GM23338 (cell line): ENCODE measurements at regions not wholly inside any gene's neighbourhood (a gene's known extent, or its start where the extent isn't known, plus 50 kb on each side); places are given as distances from the start of the nearest gene placed in this dataset.

ENCODE experiments used
- ATAC-seq: fragments of 200-7000 bp; cut with Tn5 transposase; 3 replicates; pipeline ENCODE4 v1.9.1; 2020
- DNase-seq: peaks from one replicate; pipeline ENCODE4 v3.0.0-alpha.2; 2015; ENCODE audit warnings: low spot score
- H2AFZ ChIP-seq: fragments of 200-600 bp; sonication (generic); 2 replicates; pipeline ENCODE4 v1.8.0; 2016; ENCODE audit warnings: antibody characterized with exemption, mild to moderate bottlenecking, moderate library complexity
- H3F3A ChIP-seq: fragments of 200-600 bp; sonication (generic); replicated peaks from 2 replicates; pipeline ENCODE4 v1.8.0; 2017; ENCODE audit warnings: antibody characterized with exemption, mixed run types, low read depth
- H3K27ac ChIP-seq: fragments of 200-600 bp; sonication (generic); 2 replicates; pipeline ENCODE4 v1.6.1; 2016; ENCODE audit warnings: low read depth
- H3K27me3 ChIP-seq: fragments of 200-600 bp; sonication (generic); 2 replicates; pipeline ENCODE4 v1.8.0; 2016; ENCODE audit warnings: mild to moderate bottlenecking, mixed run types, moderate library complexity; ENCODE audit not compliant: insufficient read depth
- H3K36me3 ChIP-seq: fragments of 200-600 bp; sonication (generic); 2 replicates; pipeline ENCODE4 v1.8.0; 2016; ENCODE audit warnings: mild to moderate bottlenecking; ENCODE audit not compliant: insufficient read depth
- H3K4me1 ChIP-seq: fragments of 200-600 bp; sonication (generic); 2 replicates; pipeline ENCODE4 v1.8.0; 2016; ENCODE audit warnings: mild to moderate bottlenecking, moderate library complexity; ENCODE audit not compliant: insufficient read depth
- H3K4me2 ChIP-seq: fragments of 200-600 bp; sonication (generic); 2 replicates; pipeline ENCODE4 v1.7.1; 2017; ENCODE audit warnings: mixed run types
- H3K4me3 ChIP-seq: fragments of 200-600 bp; sonication (generic); 2 replicates; pipeline ENCODE4 v1.6.1; 2016; ENCODE audit warnings: mixed run types
- H3K79me2 ChIP-seq: fragments of 200-600 bp; sonication (generic); replicated peaks from 2 replicates; pipeline ENCODE4 v1.8.0; 2017; ENCODE audit warnings: mild to moderate bottlenecking; ENCODE audit not compliant: insufficient read depth
- H3K9me2 ChIP-seq: fragments of 200-600 bp; sonication (generic); 2 replicates; pipeline ENCODE4 v1.8.0; 2017; ENCODE audit not compliant: insufficient read depth
- H4K20me1 ChIP-seq: fragments of 200-600 bp; sonication (generic); replicated peaks from 2 replicates; pipeline ENCODE4 v1.8.0; 2017; ENCODE audit warnings: mild to moderate bottlenecking; ENCODE audit not compliant: insufficient read depth
- H3K27ac Mint-ChIP-seq: 2 replicates; pipeline ENCODE4 v1.8.0; 2020; ENCODE audit warnings: inconsistent platforms, mild to moderate bottlenecking, moderate library complexity, mixed read lengths
- H3K27me3 Mint-ChIP-seq: 3 replicates; pipeline ENCODE4 v1.8.0; 2022; ENCODE audit warnings: low read depth, mild to moderate bottlenecking, moderate library complexity, mixed read lengths, inconsistent platforms; ENCODE audit not compliant: insufficient read depth, poor library complexity
- H3K36me3 Mint-ChIP-seq: 3 replicates; pipeline ENCODE4 v1.8.0; 2021; ENCODE audit warnings: low read depth, mild to moderate bottlenecking, inconsistent platforms, moderate library complexity, mixed read lengths
- H3K4me1 Mint-ChIP-seq: 3 replicates; pipeline ENCODE4 v1.8.0; 2020; ENCODE audit warnings: mild to moderate bottlenecking, inconsistent platforms, mixed read lengths
- H3K4me3 Mint-ChIP-seq: 3 replicates; pipeline ENCODE4 v1.8.0; 2021; ENCODE audit warnings: moderate library complexity, mild to moderate bottlenecking, inconsistent platforms, mixed read lengths
- H3K9me3 Mint-ChIP-seq: 3 replicates; pipeline ENCODE4 v1.8.0; 2020; ENCODE audit warnings: moderate library complexity, mild to moderate bottlenecking, inconsistent platforms, mixed read lengths
- CREB1 ChIP-seq: fragments of 250-450 bp; sonication (Bioruptor Pico); IDR thresholded peaks from 2 replicates; pipeline ENCODE4 v1.5.0; 2020; ENCODE audit warnings: low read depth, mild to moderate bottlenecking, moderate library complexity
- EZH2 ChIP-seq: fragments of 200-600 bp; sonication (generic); IDR thresholded peaks from one replicate; pipeline ENCODE4 v1.8.0; 2017; ENCODE audit warnings: antibody characterized with exemption, mild to moderate bottlenecking, low read depth; ENCODE audit not compliant: unreplicated experiment
- EZH2phosphoT487 ChIP-seq: fragments of 200-600 bp; sonication (generic); IDR thresholded peaks from one replicate; pipeline ENCODE4 v1.8.1; 2018; ENCODE audit warnings: antibody characterized with exemption; ENCODE audit not compliant: unreplicated experiment
- JUNB ChIP-seq: IDR thresholded peaks from one replicate; pipeline ENCODE4 v1.6.1; 2016; ENCODE audit warnings: antibody characterized with exemption; ENCODE audit not compliant: unreplicated experiment
- NANOG ChIP-seq: IDR thresholded peaks from 2 replicates; pipeline ENCODE4 v1.6.1; 2016; ENCODE audit warnings: antibody characterized with exemption, borderline replicate concordance
- STAT1 ChIP-seq: IDR thresholded peaks from one replicate; pipeline ENCODE4 v1.6.1; 2016; ENCODE audit warnings: antibody characterized with exemption; ENCODE audit not compliant: unreplicated experiment
- ZNF331 ChIP-seq: fragments of 250-450 bp; sonication (Bioruptor Pico); IDR thresholded peaks from 2 replicates; pipeline ENCODE4 v1.5.0; 2020; ENCODE audit warnings: low read depth, mild to moderate bottlenecking, moderate library complexity
- ZNF462 ChIP-seq: fragments of 250-450 bp; sonication (Bioruptor Pico); IDR thresholded peaks from 2 replicates; pipeline ENCODE4 v1.5.0; 2020; ENCODE audit warnings: mild to moderate bottlenecking, moderate library complexity
- TF ChIP-seq, protein P1 (sequence below): IDR thresholded peaks from one replicate; pipeline ENCODE4 v1.6.1; 2018; ENCODE audit warnings: antibody characterized with exemption; ENCODE audit not compliant: unreplicated experiment
- TF ChIP-seq, protein P2 (sequence below), 2 experiments: fragments of 200-600 bp in 1 of 2; sonication (generic) in 1 of 2; conservative IDR thresholded peaks; 2 replicates each; pipeline versions ENCODE4 v1.5.1 to v1.6.1; 2016 to 2017; ENCODE audit warnings: antibody characterized with exemption in 2 of 2, low read depth in 2 of 2, mild to moderate bottlenecking in 2 of 2, moderate library complexity in 1 of 2

GRCh38 chr7:109354000-109354399 lies 784.3 kb downstream of the DNAJB9 start (continued):
- TF ChIP-seq ZNF462 (CRISPR knock-in tag), result no peak
- TF ChIP-seq EZH2, result no peak
- TF ChIP-seq, protein P1, sequence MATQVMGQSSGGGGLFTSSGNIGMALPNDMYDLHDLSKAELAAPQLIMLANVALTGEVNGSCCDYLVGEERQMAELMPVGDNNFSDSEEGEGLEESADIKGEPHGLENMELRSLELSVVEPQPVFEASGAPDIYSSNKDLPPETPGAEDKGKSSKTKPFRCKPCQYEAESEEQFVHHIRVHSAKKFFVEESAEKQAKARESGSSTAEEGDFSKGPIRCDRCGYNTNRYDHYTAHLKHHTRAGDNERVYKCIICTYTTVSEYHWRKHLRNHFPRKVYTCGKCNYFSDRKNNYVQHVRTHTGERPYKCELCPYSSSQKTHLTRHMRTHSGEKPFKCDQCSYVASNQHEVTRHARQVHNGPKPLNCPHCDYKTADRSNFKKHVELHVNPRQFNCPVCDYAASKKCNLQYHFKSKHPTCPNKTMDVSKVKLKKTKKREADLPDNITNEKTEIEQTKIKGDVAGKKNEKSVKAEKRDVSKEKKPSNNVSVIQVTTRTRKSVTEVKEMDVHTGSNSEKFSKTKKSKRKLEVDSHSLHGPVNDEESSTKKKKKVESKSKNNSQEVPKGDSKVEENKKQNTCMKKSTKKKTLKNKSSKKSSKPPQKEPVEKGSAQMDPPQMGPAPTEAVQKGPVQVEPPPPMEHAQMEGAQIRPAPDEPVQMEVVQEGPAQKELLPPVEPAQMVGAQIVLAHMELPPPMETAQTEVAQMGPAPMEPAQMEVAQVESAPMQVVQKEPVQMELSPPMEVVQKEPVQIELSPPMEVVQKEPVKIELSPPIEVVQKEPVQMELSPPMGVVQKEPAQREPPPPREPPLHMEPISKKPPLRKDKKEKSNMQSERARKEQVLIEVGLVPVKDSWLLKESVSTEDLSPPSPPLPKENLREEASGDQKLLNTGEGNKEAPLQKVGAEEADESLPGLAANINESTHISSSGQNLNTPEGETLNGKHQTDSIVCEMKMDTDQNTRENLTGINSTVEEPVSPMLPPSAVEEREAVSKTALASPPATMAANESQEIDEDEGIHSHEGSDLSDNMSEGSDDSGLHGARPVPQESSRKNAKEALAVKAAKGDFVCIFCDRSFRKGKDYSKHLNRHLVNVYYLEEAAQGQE, result no peak
- TF ChIP-seq NANOG, result no peak

DNA sequence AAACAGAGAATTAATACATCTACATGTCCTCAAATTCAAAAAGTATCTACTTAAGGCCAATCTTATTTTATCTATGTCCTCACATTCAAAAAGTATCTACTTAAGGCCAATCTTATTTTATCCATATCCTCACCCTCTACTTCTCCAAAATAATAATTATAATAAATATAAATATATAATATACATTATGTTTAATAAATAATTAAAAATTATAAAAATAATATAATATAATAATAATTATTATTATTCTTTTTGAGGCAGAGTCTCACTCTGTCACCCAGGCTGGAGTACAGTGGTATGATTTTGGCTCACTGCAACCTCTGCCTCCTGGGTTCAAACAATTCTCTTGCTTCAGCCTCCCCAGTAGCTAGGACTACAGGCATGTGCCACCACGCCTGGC lies 784.9 kb downstream of the DNAJB9 start:
- no peak overlapping the region for H3K4me2 ChIP-seq
- no peaks in the 10 kb centered on the region for H3K27me3 ChIP-seq
- Mint-ChIP-seq H3K36me3 (no peaks in the 10 kb centered on the region), H3K4me1 (no peaks in the 10 kb centered on the region), H3K4me3 (no peak overlapping the region), H3K9me3 (no peaks in the 10 kb centered on the region), H3K27me3 (no peaks in the 10 kb centered on the region), H3K27ac (no peak overlapping the region)
- H3K79me2 ChIP-seq, result no peaks in the 10 kb centered on the region
- no peak for DNase-seq
- H3K9me2 ChIP-seq, result no peaks in the 10 kb centered on the region
- no peaks in the 10 kb centered on the region for H4K20me1 ChIP-seq
- H3F3A ChIP-seq, result no peaks in the 10 kb centered on the region
- no peak overlapping the region for H3K27ac ChIP-seq
- H3K36me3 ChIP-seq, result no peaks in the 10 kb centered on the region
- ATAC-seq, result no peak
- no peaks in the 10 kb centered on the region for H3K4me1 ChIP-seq
- no peak overlapping the region for H2AFZ ChIP-seq
- H3K4me3 ChIP-seq, result no peak overlapping the region
- TF ChIP-seq, protein P1, result no peak
- TF ChIP-seq EZH2phosphoT487 (no peak), STAT1 (no peak), ZNF331 (CRISPR knock-in tag) (no peak), CREB1 (CRISPR knock-in tag) (no peak), JUNB (no peak)
- TF ChIP-seq, protein P2, sequence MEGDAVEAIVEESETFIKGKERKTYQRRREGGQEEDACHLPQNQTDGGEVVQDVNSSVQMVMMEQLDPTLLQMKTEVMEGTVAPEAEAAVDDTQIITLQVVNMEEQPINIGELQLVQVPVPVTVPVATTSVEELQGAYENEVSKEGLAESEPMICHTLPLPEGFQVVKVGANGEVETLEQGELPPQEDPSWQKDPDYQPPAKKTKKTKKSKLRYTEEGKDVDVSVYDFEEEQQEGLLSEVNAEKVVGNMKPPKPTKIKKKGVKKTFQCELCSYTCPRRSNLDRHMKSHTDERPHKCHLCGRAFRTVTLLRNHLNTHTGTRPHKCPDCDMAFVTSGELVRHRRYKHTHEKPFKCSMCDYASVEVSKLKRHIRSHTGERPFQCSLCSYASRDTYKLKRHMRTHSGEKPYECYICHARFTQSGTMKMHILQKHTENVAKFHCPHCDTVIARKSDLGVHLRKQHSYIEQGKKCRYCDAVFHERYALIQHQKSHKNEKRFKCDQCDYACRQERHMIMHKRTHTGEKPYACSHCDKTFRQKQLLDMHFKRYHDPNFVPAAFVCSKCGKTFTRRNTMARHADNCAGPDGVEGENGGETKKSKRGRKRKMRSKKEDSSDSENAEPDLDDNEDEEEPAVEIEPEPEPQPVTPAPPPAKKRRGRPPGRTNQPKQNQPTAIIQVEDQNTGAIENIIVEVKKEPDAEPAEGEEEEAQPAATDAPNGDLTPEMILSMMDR (conservative IDR thresholded peaks at IDR 0.05; ENCODE audit: low read depth in 2 of 2), result no peak
